ENCODE measurements at regions not wholly inside any gene's neighbourhood (a gene's known extent, or its start where the extent isn't known, plus 50 kb on each side); places are given as distances from the start of the nearest gene placed in this dataset.
"Not testable (repeated sequence)": the region's sequence is repeated elsewhere in the genome, so short reads cannot be mapped to it uniquely, and the experiment has no call there.

- Mint-ChIP-seq H3K36me3 (ENCODE audit: insufficient read depth) (no peaks in the 10 kb centered on the region), H3K27me3 (peaks cover 73% of the 10 kb centered on the region), H3K4me3 (ENCODE audit: low read depth) (no peak overlapping the region), H3K27ac (no peak overlapping the region), H3K9me3 (ENCODE audit: low read depth) (no peaks in the 10 kb centered on the region), H3K4me1 (ENCODE audit: low read depth) (peaks cover 3% of the 10 kb centered on the region)
- TF ChIP-seq CTCF (IDR thresholded peaks at IDR 0.05; ENCODE audit: unreplicated experiment) = peak; percentile 45
- no peak for DNase-seq (ENCODE audit: low spot score, unreplicated experiment)
Measured at GRCh38 chr14:103281496-103282231, 52.4 kb upstream of the EIF5 start.

GRCh38 chr14:103282309-103282708, 51.7 kb upstream of the EIF5 start:
- not testable (repeated sequence) for H3K9me3 Mint-ChIP-seq (ENCODE audit: low read depth); H3K36me3 Mint-ChIP-seq (ENCODE audit: insufficient read depth); H3K27ac Mint-ChIP-seq; H3K4me3 Mint-ChIP-seq (ENCODE audit: low read depth); DNase-seq (ENCODE audit: low spot score, unreplicated experiment); H3K4me1 Mint-ChIP-seq (ENCODE audit: low read depth)
- H3K27me3 Mint-ChIP-seq = peaks cover 69% of the 10 kb centered on the region

- H3K36me3 Mint-ChIP-seq (ENCODE audit: insufficient read depth) = no peaks in the 10 kb centered on the region
- H3K9me3 Mint-ChIP-seq (ENCODE audit: low read depth) = no peaks in the 10 kb centered on the region
- DNase-seq (ENCODE audit: low spot score, unreplicated experiment) = no peak
- TF ChIP-seq CTCF (IDR thresholded peaks at IDR 0.05; ENCODE audit: unreplicated experiment) = no peak
- peaks cover 69% of the 10 kb centered on the region for H3K27me3 Mint-ChIP-seq
- H3K27ac Mint-ChIP-seq = no peak overlapping the region
- H3K4me3 Mint-ChIP-seq (ENCODE audit: low read depth) = no peak overlapping the region
- peaks cover 3% of the 10 kb centered on the region for H3K4me1 Mint-ChIP-seq (ENCODE audit: low read depth)
Measured at GRCh38 chr14:103282932-103283331, 51.1 kb upstream of the EIF5 start.

GRCh38 chr14:103283916-103284315, 50.1 kb upstream of the EIF5 start:
- no peak overlapping the region for H3K27ac Mint-ChIP-seq
- peaks cover 64% of the 10 kb centered on the region for H3K27me3 Mint-ChIP-seq
- no peaks in the 10 kb centered on the region for H3K36me3 Mint-ChIP-seq (ENCODE audit: insufficient read depth)
- no peaks in the 10 kb centered on the region for H3K9me3 Mint-ChIP-seq (ENCODE audit: low read depth)
- H3K4me3 Mint-ChIP-seq (ENCODE audit: low read depth) = no peak overlapping the region
- DNase-seq (ENCODE audit: low spot score, unreplicated experiment) = no peak
- H3K4me1 Mint-ChIP-seq (ENCODE audit: low read depth) = peaks cover 3% of the 10 kb centered on the region
- no peak for TF ChIP-seq CTCF (IDR thresholded peaks at IDR 0.05; ENCODE audit: unreplicated experiment)
